HFFc6 (cell line): ENCODE measurements at regions not wholly inside any gene's neighbourhood (a gene's known extent, or its start where the extent isn't known, plus 50 kb on each side); places are given as distances from the start of the nearest gene placed in this dataset.

Experiments
- DNase-seq: peaks from one replicate; pipeline ENCODE4 v3.0.0-alpha.2; 2018
- H3K27ac Mint-ChIP-seq: 2 replicates; pipeline ENCODE4 v1.8.0; 2020; ENCODE audit warnings: mild to moderate bottlenecking, mixed read lengths
- H3K27me3 Mint-ChIP-seq: 2 replicates; pipeline ENCODE4 v1.8.0; 2021; ENCODE audit warnings: mild to moderate bottlenecking, moderate library complexity, mixed read lengths; ENCODE audit not compliant: insufficient read depth
- H3K36me3 Mint-ChIP-seq: 2 replicates; pipeline ENCODE4 v1.8.0; 2021; ENCODE audit warnings: low read depth, mixed read lengths
- H3K4me1 Mint-ChIP-seq: 2 replicates; pipeline ENCODE4 v1.8.0; 2020; ENCODE audit warnings: low read depth, mixed read lengths
- H3K4me3 Mint-ChIP-seq: 2 replicates; pipeline ENCODE4 v1.8.0; 2020; ENCODE audit warnings: mild to moderate bottlenecking, moderate library complexity, mixed read lengths
- H3K9me3 Mint-ChIP-seq: 2 replicates; pipeline ENCODE4 v1.8.0; 2020; ENCODE audit warnings: mild to moderate bottlenecking, mixed read lengths
- CTCF ChIP-seq: fragments of 200-600 bp; sonication (generic); IDR thresholded peaks from 2 replicates; pipeline ENCODE4 v1.5.0; 2021; ENCODE audit warnings: antibody characterized with exemption, mild to moderate bottlenecking

- DNase-seq: no peak
- no peaks in the 10 kb centered on the region for H3K4me1 Mint-ChIP-seq
- no peak overlapping the region for H3K4me3 Mint-ChIP-seq
- H3K36me3 Mint-ChIP-seq: no peaks in the 10 kb centered on the region
- H3K27me3 Mint-ChIP-seq: no peaks in the 10 kb centered on the region; the same call in 1 of the 2 replicates
- no peak overlapping the region for H3K27ac Mint-ChIP-seq
- no peak for TF ChIP-seq CTCF
- H3K9me3 Mint-ChIP-seq: peaks cover 19% of the 10 kb centered on the region
Observed at GRCh38 chr1:13947658-13948057, 247.7 kb downstream of the PRDM2 start.

- H3K4me3 Mint-ChIP-seq: no peak overlapping the region
Observed at GRCh38 chr1:13948396-13948795, 248.4 kb downstream of the PRDM2 start.

GRCh38 chr1:13948888-13949391 lies 249.0 kb downstream of the PRDM2 start:
- Mint-ChIP-seq H3K4me1 (no peaks in the 10 kb centered on the region), H3K4me3 (no peak overlapping the region), H3K9me3 (peaks cover 19% of the 10 kb centered on the region), H3K27ac (no peak overlapping the region), H3K36me3 (no peaks in the 10 kb centered on the region), H3K27me3 (no peaks in the 10 kb centered on the region; the same call in 1 of the 2 replicates)
- no peak for DNase-seq
- TF ChIP-seq CTCF: no peak

More at GRCh38 chr1:13948396-13948795, 248.4 kb downstream of the PRDM2 start:
- no peak overlapping the region for H3K27ac Mint-ChIP-seq
- H3K4me1 Mint-ChIP-seq: no peaks in the 10 kb centered on the region
- H3K36me3 Mint-ChIP-seq: no peaks in the 10 kb centered on the region
- no peaks in the 10 kb centered on the region; the same call in 1 of the 2 replicates for H3K27me3 Mint-ChIP-seq
- no peak for DNase-seq
- TF ChIP-seq CTCF: no peak
- peaks cover 19% of the 10 kb centered on the region for H3K9me3 Mint-ChIP-seq

GRCh38 chr1:13949546-13949945 lies 249.6 kb downstream of the PRDM2 start:
- Mint-ChIP-seq H3K27me3 (no peaks in the 10 kb centered on the region; the same call in 1 of the 2 replicates), H3K36me3 (no peaks in the 10 kb centered on the region), H3K27ac (no peak overlapping the region), H3K4me1 (no peaks in the 10 kb centered on the region), H3K4me3 (no peak overlapping the region), H3K9me3 (peaks cover 19% of the 10 kb centered on the region)
- no peak for DNase-seq
- TF ChIP-seq CTCF: no peak

DNA sequence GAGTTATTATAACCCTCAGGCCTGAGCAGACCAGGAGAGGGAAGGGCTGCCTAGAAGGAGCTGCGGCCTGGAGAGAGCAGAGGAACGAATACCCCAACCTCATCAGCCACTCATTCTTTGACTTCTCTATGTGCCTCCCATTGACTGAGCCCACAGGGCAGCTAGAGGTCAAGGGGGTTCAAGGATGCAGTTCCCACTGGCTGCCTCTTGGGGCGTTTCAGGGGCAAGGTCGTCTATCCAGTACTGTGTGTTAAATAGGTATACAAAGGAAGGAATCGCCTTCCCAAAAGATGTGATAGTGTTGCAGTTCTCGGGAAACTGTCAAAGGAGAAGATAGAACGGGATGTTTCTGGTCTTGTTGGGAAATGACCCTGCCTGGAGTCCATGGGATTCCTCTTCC lies 250.6 kb downstream of the PRDM2 start:
- Mint-ChIP-seq H3K27ac (no peak overlapping the region), H3K27me3 (no peaks in the 10 kb centered on the region; the same call in 1 of the 2 replicates), H3K4me1 (no peaks in the 10 kb centered on the region), H3K4me3 (no peak overlapping the region), H3K9me3 (peaks cover 19% of the 10 kb centered on the region), H3K36me3 (no peaks in the 10 kb centered on the region)
- no peak for DNase-seq
- no peak for TF ChIP-seq CTCF
